ENCODE measurements at regions not wholly inside any gene's neighbourhood (a gene's known extent, or its start where the extent isn't known, plus 50 kb on each side); places are given as distances from the start of the nearest gene placed in this dataset.

- no peak for TF ChIP-seq CTCF (conservative IDR thresholded peaks at IDR 0.05; ENCODE audit: low read depth, low read length)
- TF ChIP-seq EZH2 (IDR thresholded peaks at IDR 0.05; ENCODE audit: borderline replicate concordance, low read depth, low read length, poor library complexity, severe bottlenecking): no peak
Observed at GRCh38 chr2:18055290-18055689, 176.8 kb downstream of the KCNS3 start.

Data from A673 (cell line).